Nephron (organoid): ENCODE measurements at regions not wholly inside any gene's neighbourhood (a gene's known extent, or its start where the extent isn't known, plus 50 kb on each side); places are given as distances from the start of the nearest gene placed in this dataset.

Experiments used
- H3K27ac Mint-ChIP-seq, 3 experiments: 2 replicates each; pipeline ENCODE4 v1.8.0; 2020; ENCODE audit warnings: mixed read lengths in 3 of 3, mild to moderate bottlenecking in 2 of 3, moderate library complexity in 1 of 3
- H3K27me3 Mint-ChIP-seq: 2 replicates; pipeline ENCODE4 v1.8.0; 2021; ENCODE audit warnings: low read depth, mild to moderate bottlenecking, moderate library complexity, mixed read lengths
- H3K36me3 Mint-ChIP-seq: 2 replicates; pipeline ENCODE4 v1.8.0; 2020; ENCODE audit warnings: low read depth, mixed read lengths
- H3K4me1 Mint-ChIP-seq: 2 replicates; pipeline ENCODE4 v1.8.0; 2020; ENCODE audit warnings: mixed read lengths
- H3K4me3 Mint-ChIP-seq, 3 experiments: 2 replicates each; pipeline ENCODE4 v1.8.0; 2020; ENCODE audit warnings: mild to moderate bottlenecking in 3 of 3, mixed read lengths in 3 of 3, moderate library complexity in 2 of 3
- H3K9me3 Mint-ChIP-seq: 2 replicates; pipeline ENCODE4 v1.8.0; 2020; ENCODE audit warnings: mixed read lengths
- CTCF ChIP-seq, 3 experiments: fragments of 200-600 bp; sonication (generic); IDR thresholded peaks; one replicate each; pipeline ENCODE4 v1.5.0; 2021; ENCODE audit warnings: antibody characterized with exemption in 3 of 3; ENCODE audit not compliant: unreplicated experiment in 3 of 3

GRCh38 chr14:98507264-98507663 is 764.7 kb downstream of the BCL11B start:
- TF ChIP-seq CTCF (IDR thresholded peaks at IDR 0.05; ENCODE audit: unreplicated experiment in 3 of 3), result no peak
- no peaks in the 10 kb centered on the region for H3K36me3 Mint-ChIP-seq
- H3K27me3 Mint-ChIP-seq, result peaks cover 3% of the 10 kb centered on the region
- no peak overlapping the region for H3K4me3 Mint-ChIP-seq
- peaks cover 7% of the 10 kb centered on the region for H3K9me3 Mint-ChIP-seq
- H3K27ac Mint-ChIP-seq, result no peak overlapping the region
- no peaks in the 10 kb centered on the region for H3K4me1 Mint-ChIP-seq

GRCh38 chr14:98510392-98510791 is 761.6 kb downstream of the BCL11B start:
- peaks cover 3% of the 10 kb centered on the region for H3K27me3 Mint-ChIP-seq
- H3K36me3 Mint-ChIP-seq, result no peaks in the 10 kb centered on the region
- no peak overlapping the region for H3K4me3 Mint-ChIP-seq
- peaks cover 7% of the 10 kb centered on the region for H3K9me3 Mint-ChIP-seq
- no peak for TF ChIP-seq CTCF (IDR thresholded peaks at IDR 0.05; ENCODE audit: unreplicated experiment in 3 of 3)
- H3K27ac Mint-ChIP-seq, result no peak overlapping the region
- no peaks in the 10 kb centered on the region for H3K4me1 Mint-ChIP-seq

GRCh38 chr14:98512501-98513251 is 759.3 kb downstream of the BCL11B start:
- no peak for TF ChIP-seq CTCF (IDR thresholded peaks at IDR 0.05; ENCODE audit: unreplicated experiment in 3 of 3)
- no peaks in the 10 kb centered on the region for H3K4me1 Mint-ChIP-seq
- peaks cover 3% of the 10 kb centered on the region for H3K9me3 Mint-ChIP-seq
- H3K36me3 Mint-ChIP-seq, result no peaks in the 10 kb centered on the region
- no peak overlapping the region for H3K4me3 Mint-ChIP-seq
- H3K27ac Mint-ChIP-seq, result no peak overlapping the region
- peaks cover 12% of the 10 kb centered on the region for H3K27me3 Mint-ChIP-seq

- TF ChIP-seq CTCF (IDR thresholded peaks at IDR 0.05; ENCODE audit: unreplicated experiment in 3 of 3), result no peak
- Mint-ChIP-seq H3K27ac (no peak overlapping the region), H3K4me3 (no peak overlapping the region), H3K36me3 (no peaks in the 10 kb centered on the region), H3K4me1 (no peaks in the 10 kb centered on the region), H3K9me3 (peaks cover 3% of the 10 kb centered on the region), H3K27me3 (peaks cover 13% of the 10 kb centered on the region)
These were observed 758.4 kb downstream of the BCL11B start for GRCh38 chr14:98513558-98513957.

GRCh38 chr14:98514016-98514415 is 758.0 kb downstream of the BCL11B start:
- Mint-ChIP-seq H3K9me3 (peaks cover 3% of the 10 kb centered on the region), H3K4me3 (no peak overlapping the region), H3K36me3 (no peaks in the 10 kb centered on the region), H3K4me1 (no peaks in the 10 kb centered on the region), H3K27me3 (peaks cover 13% of the 10 kb centered on the region), H3K27ac (no peak overlapping the region)
- TF ChIP-seq CTCF (IDR thresholded peaks at IDR 0.05; ENCODE audit: unreplicated experiment in 3 of 3), result no peak

- Mint-ChIP-seq H3K27ac (no peak overlapping the region), H3K4me3 (no peak overlapping the region), H3K27me3 (peaks cover 3% of the 10 kb centered on the region), H3K36me3 (no peaks in the 10 kb centered on the region), H3K4me1 (no peaks in the 10 kb centered on the region), H3K9me3 (peaks cover 6% of the 10 kb centered on the region)
- no peak for TF ChIP-seq CTCF (IDR thresholded peaks at IDR 0.05; ENCODE audit: unreplicated experiment in 3 of 3)
These were observed 735.7 kb downstream of the BCL11B start for GRCh38 chr14:98536256-98536655.
